Subcutaneous abdominal adipose tissue (tissue), 5 donors: ENCODE measurements at regions not wholly inside any gene's neighbourhood (a gene's known extent, or its start where the extent isn't known, plus 50 kb on each side); places are given as distances from the start of the nearest gene placed in this dataset.
A peak's percentile ranks its signal among the peaks of the same experiment; 100 is the strongest.

Experiments
- H3K27ac ChIP-seq: one replicate; pipeline ENCODE4 v1.7.0; 2013; ENCODE audit warnings: low read depth, mild to moderate bottlenecking, inconsistent platforms, low read length, moderate library complexity
- H3K27me3 ChIP-seq, 5 donors: one replicate each; pipeline ENCODE4 v1.7.0; 2013; ENCODE audit warnings: low read length in 5 of 5, inconsistent platforms in 1 of 5; ENCODE audit not compliant: control insufficient read depth in 5 of 5, insufficient read depth in 4 of 5
- H3K36me3 ChIP-seq, 5 donors: one replicate each; pipeline ENCODE4 v1.7.0; 2013; ENCODE audit warnings: low read length in 5 of 5; ENCODE audit not compliant: control insufficient read depth in 5 of 5, insufficient read depth in 5 of 5
- H3K4me1 ChIP-seq, 5 donors: one replicate each; pipeline ENCODE4 v1.7.0; 2013; ENCODE audit warnings: low read length in 5 of 5, mild to moderate bottlenecking in 3 of 5, moderate library complexity in 1 of 5; ENCODE audit not compliant: control insufficient read depth in 5 of 5, insufficient read depth in 5 of 5
- H3K4me3 ChIP-seq, 5 donors: one replicate each; pipeline ENCODE4 v1.7.0; 2013; ENCODE audit warnings: low read length in 5 of 5, low read depth in 1 of 5
- H3K9ac ChIP-seq, 5 donors: one replicate each; pipeline ENCODE4 v1.7.0; 2013; ENCODE audit warnings: low read length in 5 of 5, mild to moderate bottlenecking in 4 of 5, moderate library complexity in 3 of 5
- H3K9me3 ChIP-seq, 5 donors: one replicate each; pipeline ENCODE4 v1.7.0; 2013; ENCODE audit warnings: low read length in 5 of 5; ENCODE audit not compliant: control insufficient read depth in 5 of 5
- donor health status: healthy.
- donor health status: healthy.
- donor health status: healthy.
- donor health status: healthy.
- donor health status: healthy.

DNA sequence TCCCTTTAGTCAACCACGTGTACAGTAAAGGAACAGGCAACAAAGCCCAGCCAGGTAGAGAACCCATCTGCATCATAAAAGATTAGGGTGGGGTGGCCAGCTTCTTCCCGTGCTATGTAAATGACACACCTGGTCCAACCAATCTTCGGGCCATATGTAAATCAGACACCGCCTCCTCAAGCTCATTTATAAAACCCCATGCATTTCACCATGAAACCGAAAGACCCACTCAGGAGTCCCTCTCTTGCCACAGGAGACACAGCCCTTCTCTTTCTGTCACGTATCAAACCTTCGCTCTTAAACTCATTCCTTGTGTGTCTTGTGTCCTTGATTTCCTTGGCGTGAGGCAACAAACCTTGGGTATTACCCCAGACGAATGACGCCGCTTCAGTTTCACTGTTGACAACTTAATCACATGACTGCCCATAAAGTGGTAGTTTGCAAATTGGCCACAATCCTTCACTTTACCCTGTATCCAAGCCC lies 59.8 kb upstream of the TBPL2 start:
- H3K27me3 ChIP-seq: no peaks in the 10 kb centered on the region
- no peak overlapping the region for H3K4me3 ChIP-seq
- H3K27ac ChIP-seq: no peak overlapping the region
- no peak overlapping the region for H3K9ac ChIP-seq
- peaks cover 0 to 13% (median 0%) of the 10 kb centered on the region in 5 donors for H3K4me1 ChIP-seq
- H3K36me3 ChIP-seq: no peaks in the 10 kb centered on the region
- H3K9me3 ChIP-seq: no peaks in the 10 kb centered on the region

- no peak overlapping the region for H3K27ac ChIP-seq
Observed at GRCh38 chr14:55500708-55501107, 60.3 kb upstream of the TBPL2 start.

DNA sequence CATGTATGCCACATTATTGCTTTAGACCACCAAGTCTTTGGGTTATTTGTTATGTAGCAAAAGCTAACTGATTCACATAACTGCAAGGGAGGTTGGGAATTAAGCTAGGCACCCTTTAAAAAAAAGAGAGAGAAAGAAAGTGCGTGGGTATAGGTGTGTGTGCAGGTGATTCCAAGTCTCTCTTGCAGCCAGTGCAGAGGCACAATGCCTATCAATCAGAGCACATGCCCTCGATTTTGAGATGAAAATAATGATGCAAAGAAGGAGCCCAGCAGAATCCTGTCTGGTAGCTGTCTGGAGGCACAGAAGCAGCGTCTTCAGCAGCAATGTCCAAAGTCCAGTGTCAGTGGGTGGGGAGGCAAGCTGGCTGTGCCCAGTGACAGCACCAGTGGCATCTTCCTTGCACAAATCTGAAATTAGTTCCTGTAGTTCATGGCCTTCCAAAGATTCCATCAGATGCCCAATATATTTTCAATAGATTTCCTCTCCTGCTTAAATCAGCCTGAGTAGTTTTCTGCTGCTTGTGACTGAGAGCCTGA lies 62.4 kb upstream of the TBPL2 start:
- Histone ChIP-seq H3K9me3 (no peaks in the 10 kb centered on the region), H3K36me3 (no peaks in the 10 kb centered on the region), H3K27me3 (no peaks in the 10 kb centered on the region), H3K27ac (no peak overlapping the region), H3K9ac (no peak overlapping the region), H3K4me3 (no peak overlapping the region), H3K4me1 (peaks cover 0 to 13% (median 0%) of the 10 kb centered on the region in 5 donors)

More at GRCh38 chr14:55500708-55501107, 60.3 kb upstream of the TBPL2 start:
- H3K9me3 ChIP-seq: no peaks in the 10 kb centered on the region
- no peaks in the 10 kb centered on the region for H3K36me3 ChIP-seq
- no peak overlapping the region for H3K4me3 ChIP-seq
- H3K27me3 ChIP-seq: no peaks in the 10 kb centered on the region
- peaks cover 0 to 13% (median 0%) of the 10 kb centered on the region in 5 donors for H3K4me1 ChIP-seq
- no peak overlapping the region for H3K9ac ChIP-seq

- H3K9ac ChIP-seq: no peak overlapping the region
- H3K27ac ChIP-seq: no peak overlapping the region
- H3K36me3 ChIP-seq: no peaks in the 10 kb centered on the region
- peaks cover 0 to 19% (median 0%) of the 10 kb centered on the region in 5 donors for H3K4me1 ChIP-seq
- no peaks in the 10 kb centered on the region for H3K9me3 ChIP-seq
- H3K4me3 ChIP-seq: no peak overlapping the region
- H3K27me3 ChIP-seq: no peaks in the 10 kb centered on the region
Observed at GRCh38 chr14:55505846-55506245, 65.4 kb upstream of the TBPL2 start.

GRCh38 chr14:55508676-55509075 lies 68.3 kb upstream of the TBPL2 start:
- Histone ChIP-seq H3K9me3 (no peaks in the 10 kb centered on the region), H3K9ac (no peak overlapping the region), H3K4me1 (peaks cover 0 to 13% (median 0%) of the 10 kb centered on the region in 5 donors), H3K27me3 (no peaks in the 10 kb centered on the region), H3K27ac (no peak overlapping the region), H3K4me3 (no peak overlapping the region), H3K36me3 (no peaks in the 10 kb centered on the region)

GRCh38 chr14:55512421-55512820 lies 67.6 kb upstream of the KTN1 start:
- Histone ChIP-seq H3K27me3 (no peaks in the 10 kb centered on the region), H3K4me3 (no peak overlapping the region), H3K36me3 (no peaks in the 10 kb centered on the region), H3K27ac (no peak overlapping the region), H3K9me3 (no peaks in the 10 kb centered on the region), H3K4me1 (peaks cover 0 to 17% (median 2%) of the 10 kb centered on the region in 5 donors), H3K9ac (no peak overlapping the region)

DNA sequence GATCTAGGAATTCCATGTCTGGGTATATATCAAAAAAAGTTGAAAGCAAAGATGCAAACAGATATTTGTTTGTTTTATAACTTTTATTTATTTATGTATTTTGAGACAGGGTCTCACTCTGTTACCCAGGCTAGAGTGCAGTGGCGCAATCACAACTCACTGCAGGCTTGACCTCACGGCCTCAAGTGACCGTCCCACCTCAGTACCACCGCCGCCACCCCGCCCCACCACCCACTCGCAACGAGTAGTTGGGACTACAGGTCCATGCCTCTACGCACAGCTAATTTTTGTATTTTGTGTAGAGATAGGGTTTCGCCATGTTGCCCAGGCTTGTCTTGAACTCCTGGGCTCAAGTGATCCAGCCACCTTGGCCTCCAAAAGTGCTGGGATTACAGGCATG lies 66.5 kb upstream of the KTN1 start:
- Histone ChIP-seq H3K4me1 (peaks cover 0 to 16% (median 2%) of the 10 kb centered on the region in 5 donors), H3K4me3 (no peak overlapping the region), H3K27ac (no peak overlapping the region), H3K36me3 (no peaks in the 10 kb centered on the region), H3K9ac (no peak overlapping the region), H3K9me3 (no peaks in the 10 kb centered on the region), H3K27me3 (no peaks in the 10 kb centered on the region)

DNA sequence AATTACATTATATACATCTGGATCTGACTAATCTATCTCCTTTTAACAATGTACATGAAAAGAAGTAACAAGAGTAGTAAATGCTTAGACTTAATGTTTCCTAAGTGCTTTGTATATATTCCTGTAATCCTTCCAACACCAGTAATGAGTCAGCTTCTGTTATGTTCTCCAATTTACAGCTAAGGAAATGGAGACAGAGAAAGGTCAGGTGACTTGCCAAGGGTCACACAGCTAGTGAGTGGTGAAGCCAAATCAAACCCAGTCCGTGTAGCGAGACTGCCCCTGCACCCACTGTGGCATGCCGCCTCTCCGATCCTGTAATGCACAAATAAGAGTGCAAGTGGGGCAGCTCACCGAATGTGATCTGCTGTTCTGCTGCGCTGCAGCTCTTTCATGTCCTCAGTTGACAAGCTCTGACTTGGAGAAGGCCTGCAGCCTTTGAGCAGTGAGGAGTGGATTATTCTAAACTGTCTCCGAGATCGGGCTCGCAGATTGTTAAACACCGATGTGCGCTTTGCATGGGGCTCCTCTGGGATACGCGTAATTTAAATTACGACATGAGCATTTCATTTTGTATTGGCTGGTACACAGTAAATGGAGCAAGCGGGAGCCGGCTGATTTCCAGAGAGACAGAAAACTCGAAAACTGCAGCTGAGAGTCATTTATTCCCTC lies 65.1 kb upstream of the KTN1 start:
- H3K9ac ChIP-seq: peak overlapping the region in 1 of 5 donors; percentile 19
- peaks cover 0 to 11% (median 0%) of the 10 kb centered on the region in 5 donors for H3K4me1 ChIP-seq
- no peaks in the 10 kb centered on the region for H3K27me3 ChIP-seq
- no peaks in the 10 kb centered on the region for H3K36me3 ChIP-seq
- no peaks in the 10 kb centered on the region for H3K9me3 ChIP-seq
- H3K27ac ChIP-seq: no peak overlapping the region
- peak overlapping the region in 4 of 5 donors; percentile 2 to 64 (median 10) for H3K4me3 ChIP-seq

- Histone ChIP-seq H3K9me3 (peaks cover 0 to 3% (median 0%) of the 10 kb centered on the region in 5 donors), H3K4me3 (no peak overlapping the region), H3K27ac (no peak overlapping the region), H3K36me3 (no peaks in the 10 kb centered on the region), H3K27me3 (no peaks in the 10 kb centered on the region), H3K9ac (no peak overlapping the region), H3K4me1 (peaks cover 0 to 11% (median 0%) of the 10 kb centered on the region in 5 donors)
Observed at GRCh38 chr14:55516776-55517175, 63.2 kb upstream of the KTN1 start.

GRCh38 chr14:55518391-55518790 lies 61.6 kb upstream of the KTN1 start:
- H3K4me1 ChIP-seq: peaks cover 0 to 11% (median 0%) of the 10 kb centered on the region in 5 donors
- no peak overlapping the region for H3K27ac ChIP-seq
- no peaks in the 10 kb centered on the region for H3K36me3 ChIP-seq
- no peak overlapping the region for H3K9ac ChIP-seq
- H3K4me3 ChIP-seq: no peak overlapping the region
- no peaks in the 10 kb centered on the region for H3K27me3 ChIP-seq
- H3K9me3 ChIP-seq: peaks cover 0 to 3% (median 0%) of the 10 kb centered on the region in 5 donors
